ENCODE measurements at regions not wholly inside any gene's neighbourhood (a gene's known extent, or its start where the extent isn't known, plus 50 kb on each side); places are given as distances from the start of the nearest gene placed in this dataset.

GRCh38 chr2:242035858-242036652 is 166.5 kb downstream of the RTP5 start:
- TF ChIP-seq MYC (IDR thresholded peaks at IDR 0.05; ENCODE audit: borderline replicate concordance, low read length) = no peak
- TF ChIP-seq CTCF (IDR thresholded peaks at IDR 0.05) = no peak
- TF ChIP-seq SREBF2 (IDR thresholded peaks at IDR 0.05) = no peak
- TF ChIP-seq SMC3 (IDR thresholded peaks at IDR 0.05) = no peak
- TF ChIP-seq EHF (CRISPR knock-in tag; IDR thresholded peaks at IDR 0.05) = no peak
- TF ChIP-seq PHF8 (IDR thresholded peaks at IDR 0.05; ENCODE audit: borderline replicate concordance, low read depth) = no peak
- no peak for TF ChIP-seq RCOR1 (IDR thresholded peaks at IDR 0.05; ENCODE audit: low read depth, low read length)
- TF ChIP-seq, protein P1, sequence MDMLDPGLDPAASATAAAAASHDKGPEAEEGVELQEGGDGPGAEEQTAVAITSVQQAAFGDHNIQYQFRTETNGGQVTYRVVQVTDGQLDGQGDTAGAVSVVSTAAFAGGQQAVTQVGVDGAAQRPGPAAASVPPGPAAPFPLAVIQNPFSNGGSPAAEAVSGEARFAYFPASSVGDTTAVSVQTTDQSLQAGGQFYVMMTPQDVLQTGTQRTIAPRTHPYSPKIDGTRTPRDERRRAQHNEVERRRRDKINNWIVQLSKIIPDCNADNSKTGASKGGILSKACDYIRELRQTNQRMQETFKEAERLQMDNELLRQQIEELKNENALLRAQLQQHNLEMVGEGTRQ (IDR thresholded peaks at IDR 0.05) = no peak
- no peak for TF ChIP-seq TP53 (CRISPR knock-in tag; IDR thresholded peaks at IDR 0.05)
- TF ChIP-seq KDM1A (IDR thresholded peaks at IDR 0.05; ENCODE audit: low read depth) = no peak
- TF ChIP-seq MAX (IDR thresholded peaks at IDR 0.05) = no peak
- TF ChIP-seq PBX3 (IDR thresholded peaks at IDR 0.05) = no peak
- TF ChIP-seq MAFK (IDR thresholded peaks at IDR 0.05; ENCODE audit: partially characterized antibody) = no peak

All from A549 (cell line).